ENCODE measurements at regions not wholly inside any gene's neighbourhood (a gene's known extent, or its start where the extent isn't known, plus 50 kb on each side); places are given as distances from the start of the nearest gene placed in this dataset.

- TF ChIP-seq CTCF (IDR thresholded peaks at IDR 0.05; ENCODE audit: borderline replicate concordance, extremely low read depth, low read length, poor library complexity, severe bottlenecking) (no peak), EZH2 (IDR thresholded peaks at IDR 0.05; ENCODE audit: borderline replicate concordance, low read depth, low read length, severe bottlenecking) (no peak)
Measured at GRCh38 chr3:151541178-151541577, 80.3 kb upstream of the IGSF10 start.

Data from DND-41 (cell line).